PC-9 (cell line): ENCODE measurements at regions not wholly inside any gene's neighbourhood (a gene's known extent, or its start where the extent isn't known, plus 50 kb on each side); places are given as distances from the start of the nearest gene placed in this dataset.
A peak's percentile ranks its signal among the peaks of the same experiment; 100 is the strongest.

Source experiments
- BruUV-seq: library from RNA; stranded (reverse); fragments of 400-500 nt; replicated peaks from 2 replicates; lab custom pipeline; 2021; lab: Mats Ljungman, UMichigan
- CTCF ChIA-PET: fragments of 300-600 bp; sonication (Branson Sonifier 250); formaldehyde crosslinking; loops from one replicate; lab custom pipeline; 2022; ENCODE audit warnings: antibody characterized with exemption; lab: Charles Lee
- POLR2A ChIA-PET: fragments of 300-600 bp; sonication (Branson Sonifier 250); formaldehyde crosslinking; loops from one replicate; lab custom pipeline; 2022; ENCODE audit warnings: antibody characterized with exemption; ENCODE audit not compliant: unreplicated experiment; lab: Charles Lee
- DNase-seq, 2 experiments: peaks; one replicate each; pipeline versions ENCODE4 v3.0.0 to v3.0.0-alpha.2; 2015 to 2022; ENCODE audit warnings: mixed read lengths in 1 of 2
- H2AFZ ChIP-seq: fragments of 200-600 bp; sonication (generic); 2 replicates; pipeline ENCODE4 v1.8.1; 2017; ENCODE audit warnings: antibody characterized with exemption
- H3F3A ChIP-seq: fragments of 200-600 bp; sonication (generic); 2 replicates; pipeline ENCODE4 v1.8.1; 2017; ENCODE audit warnings: antibody characterized with exemption, mild to moderate bottlenecking, low read depth; ENCODE audit not compliant: insufficient read depth
- H3K27ac ChIP-seq: fragments of 200-600 bp; sonication (generic); 2 replicates; pipeline ENCODE4 v1.6.1; 2016; ENCODE audit warnings: mixed run types
- H3K27me3 ChIP-seq: fragments of 200-600 bp; sonication (generic); 2 replicates; pipeline ENCODE4 v1.6.1; 2016; ENCODE audit warnings: low read depth, mixed run types; ENCODE audit not compliant: insufficient read depth
- H3K36me3 ChIP-seq: fragments of 200-600 bp; sonication (generic); 2 replicates; pipeline ENCODE4 v1.6.1; 2016; ENCODE audit warnings: low read depth, mixed run types
- H3K4me1 ChIP-seq: fragments of 200-600 bp; sonication (generic); replicated peaks from 2 replicates; pipeline ENCODE4 v1.6.1; 2016; ENCODE audit warnings: mixed run types; ENCODE audit not compliant: insufficient read depth
- H3K4me2 ChIP-seq: fragments of 200-600 bp; sonication (generic); 2 replicates; pipeline ENCODE4 v1.6.1; 2017; ENCODE audit warnings: mixed run types
- H3K4me3 ChIP-seq: fragments of 200-600 bp; sonication (generic); 2 replicates; pipeline ENCODE4 v1.6.1; 2016; ENCODE audit warnings: mixed run types
- H3K79me2 ChIP-seq: fragments of 200-600 bp; sonication (generic); 2 replicates; pipeline ENCODE4 v1.6.1; 2017; ENCODE audit warnings: low read depth, mixed run types
- H3K9me2 ChIP-seq: fragments of 200-600 bp; sonication (generic); 2 replicates; pipeline ENCODE4 v1.8.1; 2017; ENCODE audit warnings: mild to moderate bottlenecking; ENCODE audit not compliant: insufficient read depth
- H3K9me3 ChIP-seq: fragments of 200-600 bp; sonication (generic); 2 replicates; pipeline ENCODE4 v1.8.1; 2016; ENCODE audit warnings: low read depth; ENCODE audit not compliant: insufficient read depth
- H4K20me1 ChIP-seq: fragments of 200-600 bp; sonication (generic); 2 replicates; pipeline ENCODE4 v1.8.1; 2017; ENCODE audit not compliant: insufficient read depth
- CTCF ChIP-seq: fragments of 200-600 bp; sonication (generic); conservative IDR thresholded peaks from 2 replicates; pipeline ENCODE4 v1.6.1; 2017; ENCODE audit warnings: mixed run types, antibody characterized with exemption, mild to moderate bottlenecking, moderate library complexity
- EZH2 ChIP-seq: fragments of 200-600 bp; sonication (generic); IDR thresholded peaks from 2 replicates; pipeline ENCODE4 v1.8.0; 2017; ENCODE audit warnings: antibody characterized with exemption, low read depth
- intact Hi-C: fragments of 100-400 bp; cut with micrococcal nuclease; formaldehyde crosslinking; loops from one replicate; pipeline ENCODE4 v1.10.0; 2022; ENCODE audit not compliant: unreplicated experiment

DNA sequence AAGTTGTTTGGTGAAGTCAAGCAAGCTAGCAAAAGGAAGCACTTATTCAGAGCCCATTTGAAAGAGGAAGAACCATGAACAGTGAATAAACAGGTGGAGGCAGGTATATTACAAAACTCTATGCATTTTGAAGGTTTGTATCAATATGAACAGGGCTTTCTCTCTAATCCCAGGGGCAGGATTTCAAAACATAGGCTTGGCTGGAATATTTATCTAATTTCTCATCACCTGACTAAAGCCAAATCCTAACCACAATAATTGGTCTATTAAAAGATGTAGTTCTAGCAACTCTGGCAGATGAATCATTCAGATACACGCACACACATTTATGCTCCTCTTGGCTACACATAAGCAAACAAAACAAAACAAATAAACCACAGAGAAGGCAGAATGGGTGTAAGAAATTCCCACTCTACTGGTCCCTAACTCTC is 554.4 kb downstream of the INHBA start:
- ChIA-PET CTCF (no interaction called here), POLR2A (interaction anchor here (0.7 kb wide), 1 partner anchor 27 kb away, joined by 11 read pairs; no protein-coding TSS in a partner anchor)
- intact Hi-C loops, result loop anchor here (1.0 to 5.0 kb wide), 6 partner anchors 40 to 432 kb away; no protein-coding TSS in a partner anchor
- Histone ChIP-seq H3K36me3 (no peaks in the 10 kb centered on the region), H3K4me3 (no peak overlapping the region; the same call in 1 of the 2 replicates), H4K20me1 (no peaks in the 10 kb centered on the region), H3K9me3 (peaks cover 3% of the 10 kb centered on the region; the same call in 1 of the 2 replicates), H3K79me2 (no peaks in the 10 kb centered on the region), H3K27ac (peak overlapping the region; percentile 66), H3K4me2 (peak overlapping the region; percentile 47), H3F3A (peaks cover 29% of the 10 kb centered on the region), H3K9me2 (no peaks in the 10 kb centered on the region), H3K4me1 (peaks cover 26% of the 10 kb centered on the region), H2AFZ (no peak overlapping the region), H3K27me3 (no peaks in the 10 kb centered on the region)
- TF ChIP-seq EZH2 (no peak), CTCF (no peak)
- DNase-seq, result peak; percentile 34 to 100
- BruUV-seq, result no TSS peak

- CTCF ChIA-PET, result no interaction called here
- POLR2A ChIA-PET, result interaction anchor here (0.6 to 0.7 kb wide), 2 partner anchors 26 to 95 kb away, joined by 3 to 11 read pairs; no protein-coding TSS in a partner anchor
- no peaks in the 10 kb centered on the region for H4K20me1 ChIP-seq
Observed at GRCh38 chr7:41147606-41148485, 555.0 kb downstream of the INHBA start.

More at GRCh38 chr7:41147606-41148485, 555.0 kb downstream of the INHBA start:
- no peaks in the 10 kb centered on the region for H3K36me3 ChIP-seq
- H3K9me2 ChIP-seq, result no peaks in the 10 kb centered on the region
- peak in 1 of 2 experiments; percentile 31 for DNase-seq
- peak overlapping the region; percentile 44 for H3K4me2 ChIP-seq
- H2AFZ ChIP-seq, result no peak overlapping the region
- H3K27me3 ChIP-seq, result no peaks in the 10 kb centered on the region
- peak overlapping the region; percentile 66 for H3K27ac ChIP-seq
- no peak for TF ChIP-seq CTCF
- TF ChIP-seq EZH2, result no peak
- H3K9me3 ChIP-seq, result peaks cover 3% of the 10 kb centered on the region; the same call in 1 of the 2 replicates
- intact Hi-C loops, result loop anchor here (1.0 to 5.0 kb wide), 6 partner anchors 40 to 432 kb away; no protein-coding TSS in a partner anchor
- no TSS peak for BruUV-seq
- H3F3A ChIP-seq, result peaks cover 29% of the 10 kb centered on the region
- no peaks in the 10 kb centered on the region for H3K79me2 ChIP-seq
- H3K4me3 ChIP-seq, result no peak overlapping the region; the same call in 1 of the 2 replicates
- H3K4me1 ChIP-seq, result peaks cover 26% of the 10 kb centered on the region
